Tibial nerve (tissue), 3 donors: ENCODE measurements at regions not wholly inside any gene's neighbourhood (a gene's known extent, or its start where the extent isn't known, plus 50 kb on each side); places are given as distances from the start of the nearest gene placed in this dataset.

Experiments used
- CTCF ChIP-seq, 5 experiments: fragments of 200-600 bp in 3 of 5; fragments of 450-650 bp in 2 of 5; sonication (generic) in 3 of 5; IDR thresholded peaks; one replicate each; pipeline ENCODE4 v1.5.1; 2016 to 2019; ENCODE audit warnings: antibody characterized with exemption in 5 of 5, mild to moderate bottlenecking in 3 of 5, moderate library complexity in 2 of 5
- POLR2A ChIP-seq, 2 donors: fragments of 450-650 bp; IDR thresholded peaks; one replicate each; pipeline ENCODE4 v1.6.1; 2017; ENCODE audit warnings: antibody characterized with exemption in 2 of 2, mild to moderate bottlenecking in 2 of 2, moderate library complexity in 2 of 2

GRCh38 chrX:68953331-68953730 lies 124.5 kb downstream of the EFNB1 start:
- TF ChIP-seq CTCF (IDR thresholded peaks at IDR 0.05) (no peak), POLR2A (IDR thresholded peaks at IDR 0.05) (no peak)
